Mesenchymal stem cell (in vitro differentiated cells and primary cell): ENCODE measurements at regions not wholly inside any gene's neighbourhood (a gene's known extent, or its start where the extent isn't known, plus 50 kb on each side); places are given as distances from the start of the nearest gene placed in this dataset.
"Not testable (repeated sequence)": the region's sequence is repeated elsewhere in the genome, so short reads cannot be mapped to it uniquely, and the experiment has no call there.

Experiments used
- DNase-seq: peaks from one replicate; pipeline ENCODE4 v3.0.0-alpha.2; 2013
- H2AFZ ChIP-seq: one replicate; pipeline ENCODE4 v1.6.1; 2013; ENCODE audit warnings: low read depth, mild to moderate bottlenecking, control low read depth, inconsistent platforms, low read length, moderate library complexity
- H2AK5ac ChIP-seq: 2 replicates; pipeline ENCODE4 v1.6.1; 2013; ENCODE audit warnings: low read length, moderate library complexity, mild to moderate bottlenecking, inconsistent platforms; ENCODE audit not compliant: severe bottlenecking
- H2BK120ac ChIP-seq: one replicate; pipeline ENCODE4 v1.6.1; 2013; ENCODE audit warnings: low read depth, mild to moderate bottlenecking, inconsistent platforms, low read length, moderate library complexity
- H2BK12ac ChIP-seq, 2 experiments: one replicate each; pipeline ENCODE4 v1.6.1; 2013; ENCODE audit warnings: inconsistent platforms in 2 of 2, low read length in 2 of 2, mild to moderate bottlenecking in 2 of 2, moderate library complexity in 2 of 2, control low read depth in 1 of 2
- H2BK15ac ChIP-seq: one replicate; pipeline ENCODE4 v1.6.1; 2013; ENCODE audit warnings: mild to moderate bottlenecking, low read depth, inconsistent platforms; ENCODE audit not compliant: poor library complexity, severe bottlenecking
- H2BK5ac ChIP-seq: 2 replicates; pipeline ENCODE4 v1.6.1; 2013; ENCODE audit warnings: low read depth, mild to moderate bottlenecking, low read length, control low read depth, inconsistent platforms; ENCODE audit not compliant: poor library complexity, severe bottlenecking
- H3K14ac ChIP-seq, 2 experiments: one replicate each; pipeline ENCODE4 v1.6.1; 2013; ENCODE audit warnings: inconsistent platforms in 2 of 2, low read length in 2 of 2, control low read depth in 1 of 2, mild to moderate bottlenecking in 1 of 2, moderate library complexity in 1 of 2
- H3K18ac ChIP-seq, 2 experiments: one replicate each; pipeline ENCODE4 v1.6.1; 2013; ENCODE audit warnings: inconsistent platforms in 2 of 2, low read length in 2 of 2, control low read depth in 1 of 2, low read depth in 1 of 2, mild to moderate bottlenecking in 1 of 2
- H3K23ac ChIP-seq, 2 experiments: one replicate each; pipeline ENCODE4 v1.6.1; 2013; ENCODE audit warnings: inconsistent platforms in 2 of 2, low read length in 2 of 2, mild to moderate bottlenecking in 2 of 2, moderate library complexity in 2 of 2, control low read depth in 1 of 2
- H3K27ac ChIP-seq: 2 replicates; pipeline ENCODE4 v1.5.1; 2013; ENCODE audit warnings: mild to moderate bottlenecking, moderate library complexity, low read length, control low read depth, inconsistent platforms; ENCODE audit not compliant: poor library complexity, severe bottlenecking
- H3K27me3 ChIP-seq, 2 experiments: 2 replicates each; pipeline versions ENCODE4 v1.6.1 to v1.7.0; 2013; ENCODE audit warnings: low read length in 2 of 2, mild to moderate bottlenecking in 2 of 2, moderate library complexity in 2 of 2, control low read depth in 1 of 2, inconsistent platforms in 1 of 2; ENCODE audit not compliant: control insufficient read depth in 1 of 2, insufficient read depth in 1 of 2
- H3K36me3 ChIP-seq, 2 experiments: 2 replicates each; pipeline versions ENCODE4 v1.6.1 to v1.7.0; 2013; ENCODE audit warnings: low read length in 2 of 2, control low read depth in 1 of 2, inconsistent platforms in 1 of 2, low read depth in 1 of 2, mild to moderate bottlenecking in 1 of 2; ENCODE audit not compliant: insufficient read depth in 2 of 2, control insufficient read depth in 1 of 2
- H3K4ac ChIP-seq, 2 experiments: one replicate each; pipeline ENCODE4 v1.6.1; 2013; ENCODE audit warnings: inconsistent platforms in 2 of 2, low read length in 2 of 2, mild to moderate bottlenecking in 2 of 2, moderate library complexity in 2 of 2, control low read depth in 1 of 2, low read depth in 1 of 2
- H3K4me1 ChIP-seq: 2 replicates; pipeline ENCODE4 v1.6.1; 2013; ENCODE audit warnings: low read depth, low read length, control low read depth; ENCODE audit not compliant: control insufficient read depth, insufficient read depth
- H3K4me2 ChIP-seq: 2 replicates; pipeline ENCODE4 v1.6.1; 2013; ENCODE audit warnings: low read length, mild to moderate bottlenecking, inconsistent platforms; ENCODE audit not compliant: poor library complexity, severe bottlenecking
- H3K4me3 ChIP-seq, 2 experiments: 2 replicates each; pipeline versions ENCODE4 v1.5.1 to v1.7.0; 2013; ENCODE audit warnings: low read length in 2 of 2, mild to moderate bottlenecking in 2 of 2, control low read depth in 1 of 2, low read depth in 1 of 2; ENCODE audit not compliant: insufficient read depth in 1 of 2
- H3K79me1 ChIP-seq: replicated peaks from 2 replicates; pipeline ENCODE4 v1.6.1; 2013; ENCODE audit warnings: mild to moderate bottlenecking, control low read depth, low read length, inconsistent platforms; ENCODE audit not compliant: poor library complexity, severe bottlenecking
- H3K9ac ChIP-seq: 2 replicates; pipeline ENCODE4 v1.7.0; 2013; ENCODE audit warnings: mild to moderate bottlenecking, low read length, moderate library complexity
- H3K9me3 ChIP-seq: 2 replicates; pipeline ENCODE4 v1.7.0; 2013; ENCODE audit warnings: mild to moderate bottlenecking, low read length; ENCODE audit not compliant: control insufficient read depth
- H4K8ac ChIP-seq: one replicate; pipeline ENCODE4 v1.6.1; 2013; ENCODE audit warnings: inconsistent platforms, mild to moderate bottlenecking, low read length, moderate library complexity
- H4K91ac ChIP-seq: one replicate; pipeline ENCODE4 v1.6.1; 2013; ENCODE audit warnings: mild to moderate bottlenecking, low read length, inconsistent platforms
- WGBS: methylation state at CpG from one replicate; pipeline ENCODE4 v1.1.7; 2013; ENCODE audit warnings: mixed read lengths; 5-methylcytosine and 5-hydroxymethylcytosine counted together

GRCh38 chr5:98231089-98231488, 542.4 kb upstream of the RGMB start:
- no peak overlapping the region for H3K14ac ChIP-seq
- H3K4me2 ChIP-seq, result no peak overlapping the region
- no peak overlapping the region for H3K27ac ChIP-seq
- 94% methylated on average over 4 of the region's 4 CpGs for WGBS
- H4K8ac ChIP-seq, result no peak overlapping the region
- H2BK12ac ChIP-seq, result no peak overlapping the region
- H3K4me1 ChIP-seq, result no peaks in the 10 kb centered on the region
- no peak overlapping the region for H3K4ac ChIP-seq
- no peak overlapping the region for H2BK120ac ChIP-seq
- H3K18ac ChIP-seq, result no peak overlapping the region
- H3K23ac ChIP-seq, result no peak overlapping the region
- H3K9ac ChIP-seq, result no peak overlapping the region
- no peak overlapping the region for H4K91ac ChIP-seq
- peaks cover 42% of the 10 kb centered on the region for H3K9me3 ChIP-seq
- no peaks in the 10 kb centered on the region for H3K27me3 ChIP-seq
- H2BK15ac ChIP-seq, result no peak overlapping the region
- H3K4me3 ChIP-seq, result no peak overlapping the region
- no peak overlapping the region for H2BK5ac ChIP-seq
- H2AK5ac ChIP-seq, result no peak overlapping the region
- H2AFZ ChIP-seq, result no peak overlapping the region
- DNase-seq, result no peak
- H3K36me3 ChIP-seq, result no peaks in the 10 kb centered on the region
- no peaks in the 10 kb centered on the region for H3K79me1 ChIP-seq

- DNase-seq, H3K4me1 ChIP-seq, H2BK120ac ChIP-seq, H4K91ac ChIP-seq, H2AK5ac ChIP-seq, H3K27me3 ChIP-seq, H3K14ac ChIP-seq, H2BK5ac ChIP-seq, H4K8ac ChIP-seq, H3K4me3 ChIP-seq, H3K36me3 ChIP-seq, H3K27ac ChIP-seq, H3K23ac ChIP-seq, H3K4me2 ChIP-seq, H2AFZ ChIP-seq, H3K9ac ChIP-seq, H3K79me1 ChIP-seq, H2BK12ac ChIP-seq, H3K18ac ChIP-seq, H2BK15ac ChIP-seq, H3K4ac ChIP-seq: not testable (repeated sequence)
- H3K9me3 ChIP-seq, result peaks cover 23% of the 10 kb centered on the region
- 94% methylated on average over 3 of the region's 5 CpGs for WGBS
Observed at GRCh38 chr5:98237794-98238193, 535.7 kb upstream of the RGMB start.

GRCh38 chr5:98243972-98244371, 529.5 kb upstream of the RGMB start:
- no peaks in the 10 kb centered on the region for H3K27me3 ChIP-seq
- no peak overlapping the region for H3K4ac ChIP-seq
- H2BK15ac ChIP-seq, result no peak overlapping the region
- peaks cover 13% of the 10 kb centered on the region for H3K9me3 ChIP-seq
- no peaks in the 10 kb centered on the region for H3K4me1 ChIP-seq
- H3K18ac ChIP-seq, result no peak overlapping the region
- no peaks in the 10 kb centered on the region for H3K79me1 ChIP-seq
- H3K4me2 ChIP-seq, result no peak overlapping the region
- no peak overlapping the region for H2BK5ac ChIP-seq
- no peak overlapping the region for H3K9ac ChIP-seq
- H2AFZ ChIP-seq, result no peak overlapping the region
- H3K36me3 ChIP-seq, result no peaks in the 10 kb centered on the region
- no peak for DNase-seq
- H2BK12ac ChIP-seq, result no peak overlapping the region
- H2BK120ac ChIP-seq, result no peak overlapping the region
- H4K91ac ChIP-seq, result no peak overlapping the region
- no CpG with 5 or more reads among the region's 1 CpG for WGBS
- no peak overlapping the region for H3K23ac ChIP-seq
- H3K14ac ChIP-seq, result no peak overlapping the region
- H3K4me3 ChIP-seq, result no peak overlapping the region
- H2AK5ac ChIP-seq, result no peak overlapping the region
- H3K27ac ChIP-seq, result no peak overlapping the region
- no peak overlapping the region for H4K8ac ChIP-seq

GRCh38 chr5:98248949-98249348, 524.5 kb upstream of the RGMB start:
- Histone ChIP-seq H3K4me1 (no peaks in the 10 kb centered on the region), H2AFZ (no peak overlapping the region), H3K36me3 (no peaks in the 10 kb centered on the region), H2BK15ac (no peak overlapping the region), H2BK120ac (no peak overlapping the region), H3K4ac (no peak overlapping the region), H3K14ac (no peak overlapping the region), H4K8ac (no peak overlapping the region), H2AK5ac (no peak overlapping the region), H3K79me1 (no peaks in the 10 kb centered on the region), H3K27ac (no peak overlapping the region), H3K4me2 (no peak overlapping the region), H3K27me3 (no peaks in the 10 kb centered on the region), H3K9ac (no peak overlapping the region), H3K23ac (no peak overlapping the region), H3K9me3 (no peaks in the 10 kb centered on the region), H3K18ac (no peak overlapping the region), H3K4me3 (no peak overlapping the region), H2BK12ac (no peak overlapping the region), H2BK5ac (no peak overlapping the region), H4K91ac (no peak overlapping the region)
- 29% methylated on average over 1 of the region's 2 CpGs for WGBS
- peak; percentile 79 for DNase-seq
